Loucy (cell line): ENCODE measurements at regions not wholly inside any gene's neighbourhood (a gene's known extent, or its start where the extent isn't known, plus 50 kb on each side); places are given as distances from the start of the nearest gene placed in this dataset.

ENCODE experiments used
- CTCF ChIP-seq: fragments of 200-600 bp; sonication (generic); conservative IDR thresholded peaks from 2 replicates; pipeline ENCODE4 v1.5.1; 2014; ENCODE audit warnings: mild to moderate bottlenecking, antibody characterized with exemption, low read length
- EZH2phosphoT487 ChIP-seq: fragments of 200-600 bp; IDR thresholded peaks from 2 replicates; pipeline ENCODE4 v1.6.1; 2018; ENCODE audit warnings: antibody characterized with exemption, mild to moderate bottlenecking, moderate library complexity, borderline replicate concordance

DNA sequence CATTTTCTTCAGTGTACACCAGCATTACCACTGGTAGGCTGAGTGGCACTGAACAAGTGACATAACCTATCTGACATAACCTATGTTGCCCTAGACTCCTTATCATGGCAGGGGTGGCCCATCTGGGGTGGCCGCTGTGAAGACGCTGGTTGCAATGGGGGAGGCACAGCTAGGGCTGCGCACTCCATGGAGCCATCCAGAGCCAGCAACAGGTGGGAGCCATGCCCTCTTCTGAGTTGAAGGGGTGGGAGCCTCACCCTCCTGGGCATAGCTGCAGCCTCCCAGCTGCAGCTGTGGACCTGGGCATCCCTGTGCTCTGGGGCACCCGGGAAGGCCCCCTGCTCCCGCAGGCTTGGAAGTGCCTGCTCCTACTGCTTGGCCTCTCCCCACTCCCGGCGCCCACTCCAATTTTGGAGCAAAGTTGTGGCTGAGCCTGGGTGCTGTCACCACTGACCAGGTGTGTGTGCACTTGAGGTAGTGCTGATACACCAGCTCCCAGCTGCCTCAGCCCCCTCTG lies 52.4 kb upstream of the NTPCR start:
- TF ChIP-seq CTCF, result no peak
- no peak for TF ChIP-seq EZH2phosphoT487
